ENCODE measurements at regions not wholly inside any gene's neighbourhood (a gene's known extent, or its start where the extent isn't known, plus 50 kb on each side); places are given as distances from the start of the nearest gene placed in this dataset.

GRCh38 chr2:166784296-166784946, 103.9 kb upstream of the XIRP2 start:
- CTCF ChIA-PET = no interaction called here
- Histone ChIP-seq H3K27ac (ENCODE audit: low read depth, low read length, poor library complexity, severe bottlenecking) (no peak overlapping the region), H3K4me3 (ENCODE audit: low read depth, low read length, poor library complexity, severe bottlenecking) (no peak overlapping the region), H3K9me3 (ENCODE audit: low read depth, low read length, poor library complexity, severe bottlenecking) (no peaks in the 10 kb centered on the region), H3K4me1 (ENCODE audit: insufficient read depth, low read length, poor library complexity, severe bottlenecking) (no peaks in the 10 kb centered on the region), H3K36me3 (ENCODE audit: insufficient read depth, low read length, poor library complexity, severe bottlenecking) (no peaks in the 10 kb centered on the region), H3K27me3 (replicated peaks; ENCODE audit: insufficient read depth, low read depth, low read length, poor library complexity) (no peaks in the 10 kb centered on the region)
- TF ChIP-seq CTCF (conservative IDR thresholded peaks at IDR 0.05; ENCODE audit: low read depth, low read length) (no peak), EZH2 (IDR thresholded peaks at IDR 0.05; ENCODE audit: borderline replicate concordance, low read depth, low read length, poor library complexity, severe bottlenecking) (no peak)
- intact Hi-C loops (cut with micrococcal nuclease; ENCODE audit: unreplicated experiment) = no loop called here
- BruUV-seq (replicated peaks) = no TSS peak
- DNase-seq (ENCODE audit: low spot score) = no peak
- POLR2A ChIA-PET (ENCODE audit: low non-redundant PET) = no interaction called here

GRCh38 chr2:166775176-166775575, 113.1 kb upstream of the XIRP2 start:
- Histone ChIP-seq H3K36me3 (ENCODE audit: insufficient read depth, low read length, poor library complexity, severe bottlenecking) (no peaks in the 10 kb centered on the region), H3K4me3 (ENCODE audit: low read depth, low read length, poor library complexity, severe bottlenecking) (no peak overlapping the region), H3K27ac (ENCODE audit: low read depth, low read length, poor library complexity, severe bottlenecking) (no peak overlapping the region), H3K4me1 (ENCODE audit: insufficient read depth, low read length, poor library complexity, severe bottlenecking) (no peaks in the 10 kb centered on the region), H3K27me3 (replicated peaks; ENCODE audit: insufficient read depth, low read depth, low read length, poor library complexity) (no peaks in the 10 kb centered on the region), H3K9me3 (ENCODE audit: low read depth, low read length, poor library complexity, severe bottlenecking) (no peaks in the 10 kb centered on the region)
- POLR2A ChIA-PET (ENCODE audit: low non-redundant PET) = no interaction called here
- CTCF ChIA-PET = no interaction called here
- BruUV-seq (replicated peaks) = no TSS peak
- intact Hi-C loops (cut with micrococcal nuclease; ENCODE audit: unreplicated experiment) = no loop called here
- no peak for DNase-seq (ENCODE audit: low spot score)
- TF ChIP-seq EZH2 (IDR thresholded peaks at IDR 0.05; ENCODE audit: borderline replicate concordance, low read depth, low read length, poor library complexity, severe bottlenecking) (no peak), CTCF (conservative IDR thresholded peaks at IDR 0.05; ENCODE audit: low read depth, low read length) (no peak)

GRCh38 chr2:166773308-166773949, 114.9 kb upstream of the XIRP2 start:
- H3K27ac ChIP-seq (ENCODE audit: low read depth, low read length, poor library complexity, severe bottlenecking) = no peak overlapping the region
- no peaks in the 10 kb centered on the region for H3K9me3 ChIP-seq (ENCODE audit: low read depth, low read length, poor library complexity, severe bottlenecking)
- TF ChIP-seq CTCF (conservative IDR thresholded peaks at IDR 0.05; ENCODE audit: low read depth, low read length) (no peak), EZH2 (IDR thresholded peaks at IDR 0.05; ENCODE audit: borderline replicate concordance, low read depth, low read length, poor library complexity, severe bottlenecking) (no peak)
- no peaks in the 10 kb centered on the region for H3K36me3 ChIP-seq (ENCODE audit: insufficient read depth, low read length, poor library complexity, severe bottlenecking)
- BruUV-seq (replicated peaks) = no TSS peak
- ChIA-PET POLR2A (ENCODE audit: low non-redundant PET) (no interaction called here), CTCF (no interaction called here)
- intact Hi-C loops (cut with micrococcal nuclease; ENCODE audit: unreplicated experiment) = no loop called here
- no peaks in the 10 kb centered on the region for H3K27me3 ChIP-seq (replicated peaks; ENCODE audit: insufficient read depth, low read depth, low read length, poor library complexity)
- DNase-seq (ENCODE audit: low spot score) = no peak
- no peaks in the 10 kb centered on the region for H3K4me1 ChIP-seq (ENCODE audit: insufficient read depth, low read length, poor library complexity, severe bottlenecking)
- H3K4me3 ChIP-seq (ENCODE audit: low read depth, low read length, poor library complexity, severe bottlenecking) = no peak overlapping the region
